Transverse colon (tissue), 4 donors: ENCODE measurements at regions not wholly inside any gene's neighbourhood (a gene's known extent, or its start where the extent isn't known, plus 50 kb on each side); places are given as distances from the start of the nearest gene placed in this dataset.
A peak's percentile ranks its signal among the peaks of the same experiment; 100 is the strongest.

Experiments used
- EP300 ChIP-seq: sonication (generic); formaldehyde crosslinking; IDR thresholded peaks from one replicate; pipeline ENCODE4 v1.6.1; 2017; ENCODE audit warnings: antibody characterized with exemption, low read depth
- POLR2A ChIP-seq: fragments of 450-650 bp; IDR thresholded peaks from one replicate; pipeline ENCODE4 v1.6.1; 2016; ENCODE audit warnings: antibody characterized with exemption, mild to moderate bottlenecking, moderate library complexity
- POLR2AphosphoS5 ChIP-seq, 3 donors: sonication (generic); formaldehyde crosslinking; IDR thresholded peaks; one replicate each; pipeline ENCODE4 v1.6.1; 2016; ENCODE audit warnings: antibody characterized with exemption in 3 of 3
- TF ChIP-seq, protein P1 (sequence below), 5 experiments: fragments of 200-600 bp in 3 of 5; fragments of 450-650 bp in 2 of 5; sonication (generic) in 3 of 5; IDR thresholded peaks; 1 replicate in 2 of 5; 2 replicates in 3 of 5; pipeline ENCODE4 v1.5.1; 2016 to 2017; ENCODE audit warnings: antibody characterized with exemption in 5 of 5, inconsistent platforms in 3 of 5, mild to moderate bottlenecking in 2 of 5, moderate library complexity in 1 of 5

DNA sequence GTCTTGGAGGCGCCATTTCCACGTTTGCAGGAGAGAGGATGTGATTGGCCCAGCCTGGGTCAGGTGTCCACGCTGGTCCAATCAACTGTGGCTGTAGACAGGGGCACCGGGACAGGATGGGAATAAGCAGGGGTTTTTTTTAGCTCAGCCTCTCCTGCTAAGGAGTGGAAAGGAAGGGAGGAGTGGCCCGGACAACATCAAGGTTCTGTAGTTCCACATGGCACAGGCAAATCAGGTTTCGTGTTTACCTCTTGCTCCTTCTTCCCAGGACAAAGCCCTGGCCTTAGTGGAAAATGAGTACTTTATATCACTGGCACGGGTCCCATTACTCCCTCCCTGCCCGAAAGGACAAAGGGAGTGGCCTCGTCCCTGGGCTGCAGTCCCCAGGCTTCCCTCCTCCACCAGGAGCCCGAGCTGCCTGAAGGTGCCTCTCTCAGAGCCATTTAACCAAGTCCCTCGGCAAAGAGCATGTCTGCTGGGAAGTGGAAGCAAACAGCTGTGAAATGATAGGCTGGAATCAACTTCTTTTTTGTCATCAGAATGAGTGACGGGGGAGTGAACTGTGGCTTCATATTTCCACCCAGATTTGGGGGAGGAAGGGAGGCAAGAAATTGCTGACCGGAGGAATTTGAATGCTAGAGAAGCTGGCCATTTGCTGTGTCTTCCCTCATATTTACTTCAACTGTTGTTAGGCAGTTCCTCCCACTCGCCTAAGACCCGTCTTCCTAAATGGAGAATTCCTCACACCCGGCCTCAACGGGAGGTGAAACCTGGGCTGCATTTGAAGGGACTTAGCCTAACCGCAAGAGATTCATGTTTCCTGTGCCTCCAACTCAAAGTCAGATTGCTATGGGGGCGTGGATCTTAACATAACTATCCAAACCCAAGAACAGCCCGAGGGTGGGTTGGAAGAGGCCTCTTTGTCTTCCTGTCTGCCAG lies 84.9 kb upstream of the SLC44A3 start:
- TF ChIP-seq POLR2A (no peak), POLR2AphosphoS5 (IDR thresholded peaks at IDR 0.05) (no peak), EP300 (no peak)
- TF ChIP-seq, protein P1, sequence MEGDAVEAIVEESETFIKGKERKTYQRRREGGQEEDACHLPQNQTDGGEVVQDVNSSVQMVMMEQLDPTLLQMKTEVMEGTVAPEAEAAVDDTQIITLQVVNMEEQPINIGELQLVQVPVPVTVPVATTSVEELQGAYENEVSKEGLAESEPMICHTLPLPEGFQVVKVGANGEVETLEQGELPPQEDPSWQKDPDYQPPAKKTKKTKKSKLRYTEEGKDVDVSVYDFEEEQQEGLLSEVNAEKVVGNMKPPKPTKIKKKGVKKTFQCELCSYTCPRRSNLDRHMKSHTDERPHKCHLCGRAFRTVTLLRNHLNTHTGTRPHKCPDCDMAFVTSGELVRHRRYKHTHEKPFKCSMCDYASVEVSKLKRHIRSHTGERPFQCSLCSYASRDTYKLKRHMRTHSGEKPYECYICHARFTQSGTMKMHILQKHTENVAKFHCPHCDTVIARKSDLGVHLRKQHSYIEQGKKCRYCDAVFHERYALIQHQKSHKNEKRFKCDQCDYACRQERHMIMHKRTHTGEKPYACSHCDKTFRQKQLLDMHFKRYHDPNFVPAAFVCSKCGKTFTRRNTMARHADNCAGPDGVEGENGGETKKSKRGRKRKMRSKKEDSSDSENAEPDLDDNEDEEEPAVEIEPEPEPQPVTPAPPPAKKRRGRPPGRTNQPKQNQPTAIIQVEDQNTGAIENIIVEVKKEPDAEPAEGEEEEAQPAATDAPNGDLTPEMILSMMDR (IDR thresholded peaks at IDR 0.05): peak in 1 of 5 experiments; percentile 18
